K562 (cell line): ENCODE measurements at regions not wholly inside any gene's neighbourhood (a gene's known extent, or its start where the extent isn't known, plus 50 kb on each side); places are given as distances from the start of the nearest gene placed in this dataset.

Experiments used
- BACH1 ChIP-seq: fragments of 200-800 bp; sonication (Bioruptor generic); IDR thresholded peaks from 2 replicates; pipeline ENCODE4 v1.6.1; 2016; ENCODE audit warnings: missing genetic modification characterization, missing compliant biosample characterization
- C11orf30 ChIP-seq: fragments of 450-650 bp; IDR thresholded peaks from 2 replicates; pipeline ENCODE4 v1.6.1; 2016; ENCODE audit warnings: low read depth, mild to moderate bottlenecking
- E2F8 ChIP-seq: fragments of 450-650 bp; IDR thresholded peaks from 2 replicates; pipeline ENCODE4 v1.7.1; 2018; ENCODE audit warnings: mild to moderate bottlenecking, low read depth; ENCODE audit not compliant: partially characterized antibody
- FIP1L1 ChIP-seq: fragments of 200-400 bp; formaldehyde crosslinking; IDR thresholded peaks from 2 replicates; pipeline ENCODE4 v1.6.1; 2018; ENCODE audit warnings: mild to moderate bottlenecking, low read depth, low read length; ENCODE audit not compliant: poor library complexity, severe bottlenecking
- FOSL1 ChIP-seq: fragments of 200-800 bp; sonication (Bioruptor generic); conservative IDR thresholded peaks from 2 replicates; pipeline ENCODE4 v1.6.1; 2016; ENCODE audit warnings: missing genetic modification characterization, missing compliant biosample characterization
- HNRNPH1 ChIP-seq: fragments of 200-400 bp; formaldehyde crosslinking; optimal IDR thresholded peaks from 2 replicates; pipeline ENCODE3; 2017; ENCODE audit warnings: low read depth, mild to moderate bottlenecking, low read length, moderate library complexity
- HNRNPLL ChIP-seq: fragments of 200-400 bp; formaldehyde crosslinking; IDR thresholded peaks from 2 replicates; pipeline ENCODE4 v1.6.1; 2017; ENCODE audit warnings: low read length, low read depth, mild to moderate bottlenecking; ENCODE audit not compliant: poor library complexity, severe bottlenecking
- KAT7 ChIP-seq: sonication (generic); formaldehyde crosslinking; IDR thresholded peaks from 2 replicates; pipeline ENCODE4 v1.8.0; 2022; ENCODE audit warnings: missing genetic modification reagents, mild to moderate bottlenecking, borderline replicate concordance
- KLF1 ChIP-seq: fragments of 450-650 bp; IDR thresholded peaks from 2 replicates; pipeline ENCODE4 v1.6.1; 2016; ENCODE audit warnings: missing genetic modification characterization, missing compliant biosample characterization
- NR2F6 ChIP-seq: fragments of 450-650 bp; formaldehyde crosslinking; IDR thresholded peaks from 2 replicates; pipeline ENCODE4 v1.4.0; 2020; ENCODE audit warnings: mild to moderate bottlenecking
- SOX6 ChIP-seq: fragments of 450-650 bp; IDR thresholded peaks from 2 replicates; pipeline ENCODE4 v1.6.1; 2014; ENCODE audit warnings: mild to moderate bottlenecking
- STAT5A ChIP-seq: IDR thresholded peaks from 2 replicates; pipeline ENCODE4 v1.6.1; 2012; ENCODE audit warnings: low read length, inconsistent platforms, borderline replicate concordance
- TARDBP ChIP-seq: fragments of 450-650 bp; IDR thresholded peaks from 2 replicates; pipeline ENCODE4 v1.6.1; 2016
- ZNF507 ChIP-seq: conservative IDR thresholded peaks from 2 replicates; pipeline ENCODE4 v1.6.1; 2017; ENCODE audit warnings: missing genetic modification characterization, missing compliant biosample characterization
- TF ChIP-seq, protein P1 (sequence below): IDR thresholded peaks from 3 replicates; pipeline ENCODE4 v1.6.1; 2011; ENCODE audit warnings: borderline replicate concordance, mild to moderate bottlenecking, moderate library complexity; ENCODE audit not compliant: insufficient read length; ENCODE audit errors: extremely low read depth
- TF ChIP-seq, protein P2 (sequence below): fragments of 450-650 bp; formaldehyde crosslinking; conservative IDR thresholded peaks from 2 replicates; pipeline ENCODE4 v1.4.0; 2022; ENCODE audit warnings: mild to moderate bottlenecking, missing genetic modification characterization

DNA sequence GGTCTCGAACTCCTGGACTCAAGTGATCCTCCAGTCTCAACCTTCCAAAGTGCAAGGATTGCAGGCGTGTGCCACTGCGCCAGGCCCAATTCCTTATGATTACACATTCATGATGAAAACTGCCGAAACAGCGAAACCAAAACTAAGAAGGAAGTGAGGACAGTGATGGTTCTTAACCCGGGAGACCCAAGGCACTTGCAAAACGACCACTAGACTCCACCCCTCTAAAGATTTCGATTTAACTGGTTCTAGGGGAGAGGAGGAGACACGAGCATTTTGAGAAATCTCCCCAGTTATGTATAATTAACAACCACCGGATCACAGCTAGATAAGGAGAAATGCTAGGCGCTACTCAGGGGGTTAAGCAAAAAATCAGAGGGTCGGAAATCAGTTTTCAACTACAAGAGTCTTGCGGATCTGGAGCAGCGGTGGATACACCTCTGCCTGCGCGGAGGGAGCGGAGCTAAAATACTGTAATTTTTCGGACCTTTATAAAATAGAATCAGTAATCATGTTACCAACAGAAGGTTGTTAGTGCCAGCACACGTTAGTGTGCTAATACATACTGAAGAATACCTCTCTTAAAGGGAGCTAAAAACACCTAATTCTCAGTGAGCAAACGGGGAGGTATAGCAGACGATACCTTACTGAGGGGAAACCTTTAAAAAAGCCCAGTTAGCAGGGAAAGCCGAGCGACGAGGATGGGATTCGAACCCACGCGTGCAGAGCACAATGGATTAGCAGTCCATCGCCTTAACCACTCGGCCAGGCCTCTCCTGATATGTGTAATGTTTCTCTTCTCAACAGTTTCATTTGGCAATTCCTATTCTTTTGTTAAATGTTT lies 60.0 kb upstream of the BTN3A2 start (continued):
- TF ChIP-seq KLF1 (no peak; the same call in 1 of the 2 replicates), HNRNPLL (peak; percentile 81), E2F8 (no peak), KAT7 (CRISPR knock-in tag) (peak; percentile 27; the same call in 1 of the 2 replicates), TARDBP (no peak; the same call in 1 of the 2 replicates), NR2F6 (CRISPR knock-in tag) (peak; percentile 48; the same call in 1 of the 2 replicates), SOX6 (peak; percentile 64), STAT5A (no peak; the same call in 1 of the 2 replicates), C11orf30 (peak; percentile 85), FOSL1 (0 out of 2 replicates have a peak, but pooled peaks have one; percentile 12), FIP1L1 (no peak), BACH1 (tag) (no peak), ZNF507 (tag) (no peak), HNRNPH1 (no peak)
- TF ChIP-seq, protein P1, sequence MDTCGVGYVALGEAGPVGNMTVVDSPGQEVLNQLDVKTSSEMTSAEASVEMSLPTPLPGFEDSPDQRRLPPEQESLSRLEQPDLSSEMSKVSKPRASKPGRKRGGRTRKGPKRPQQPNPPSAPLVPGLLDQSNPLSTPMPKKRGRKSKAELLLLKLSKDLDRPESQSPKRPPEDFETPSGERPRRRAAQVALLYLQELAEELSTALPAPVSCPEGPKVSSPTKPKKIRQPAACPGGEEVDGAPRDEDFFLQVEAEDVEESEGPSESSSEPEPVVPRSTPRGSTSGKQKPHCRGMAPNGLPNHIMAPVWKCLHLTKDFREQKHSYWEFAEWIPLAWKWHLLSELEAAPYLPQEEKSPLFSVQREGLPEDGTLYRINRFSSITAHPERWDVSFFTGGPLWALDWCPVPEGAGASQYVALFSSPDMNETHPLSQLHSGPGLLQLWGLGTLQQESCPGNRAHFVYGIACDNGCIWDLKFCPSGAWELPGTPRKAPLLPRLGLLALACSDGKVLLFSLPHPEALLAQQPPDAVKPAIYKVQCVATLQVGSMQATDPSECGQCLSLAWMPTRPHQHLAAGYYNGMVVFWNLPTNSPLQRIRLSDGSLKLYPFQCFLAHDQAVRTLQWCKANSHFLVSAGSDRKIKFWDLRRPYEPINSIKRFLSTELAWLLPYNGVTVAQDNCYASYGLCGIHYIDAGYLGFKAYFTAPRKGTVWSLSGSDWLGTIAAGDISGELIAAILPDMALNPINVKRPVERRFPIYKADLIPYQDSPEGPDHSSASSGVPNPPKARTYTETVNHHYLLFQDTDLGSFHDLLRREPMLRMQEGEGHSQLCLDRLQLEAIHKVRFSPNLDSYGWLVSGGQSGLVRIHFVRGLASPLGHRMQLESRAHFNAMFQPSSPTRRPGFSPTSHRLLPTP: peak; percentile 98
- TF ChIP-seq, protein P2, sequence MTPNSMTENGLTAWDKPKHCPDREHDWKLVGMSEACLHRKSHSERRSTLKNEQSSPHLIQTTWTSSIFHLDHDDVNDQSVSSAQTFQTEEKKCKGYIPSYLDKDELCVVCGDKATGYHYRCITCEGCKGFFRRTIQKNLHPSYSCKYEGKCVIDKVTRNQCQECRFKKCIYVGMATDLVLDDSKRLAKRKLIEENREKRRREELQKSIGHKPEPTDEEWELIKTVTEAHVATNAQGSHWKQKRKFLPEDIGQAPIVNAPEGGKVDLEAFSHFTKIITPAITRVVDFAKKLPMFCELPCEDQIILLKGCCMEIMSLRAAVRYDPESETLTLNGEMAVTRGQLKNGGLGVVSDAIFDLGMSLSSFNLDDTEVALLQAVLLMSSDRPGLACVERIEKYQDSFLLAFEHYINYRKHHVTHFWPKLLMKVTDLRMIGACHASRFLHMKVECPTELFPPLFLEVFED: 0 out of 2 replicates have a peak, but pooled peaks have one; percentile 13
